GM19395 (cell line): ENCODE measurements at regions not wholly inside any gene's neighbourhood (a gene's known extent, or its start where the extent isn't known, plus 50 kb on each side); places are given as distances from the start of the nearest gene placed in this dataset.

Experiments
- ATAC-seq: cut with Tn5 transposase; IDR thresholded peaks from one replicate; pipeline ENCODE4 v1.9.1; 2021; ENCODE audit warnings: mild to moderate bottlenecking, moderate library complexity; ENCODE audit not compliant: unreplicated experiment

DNA sequence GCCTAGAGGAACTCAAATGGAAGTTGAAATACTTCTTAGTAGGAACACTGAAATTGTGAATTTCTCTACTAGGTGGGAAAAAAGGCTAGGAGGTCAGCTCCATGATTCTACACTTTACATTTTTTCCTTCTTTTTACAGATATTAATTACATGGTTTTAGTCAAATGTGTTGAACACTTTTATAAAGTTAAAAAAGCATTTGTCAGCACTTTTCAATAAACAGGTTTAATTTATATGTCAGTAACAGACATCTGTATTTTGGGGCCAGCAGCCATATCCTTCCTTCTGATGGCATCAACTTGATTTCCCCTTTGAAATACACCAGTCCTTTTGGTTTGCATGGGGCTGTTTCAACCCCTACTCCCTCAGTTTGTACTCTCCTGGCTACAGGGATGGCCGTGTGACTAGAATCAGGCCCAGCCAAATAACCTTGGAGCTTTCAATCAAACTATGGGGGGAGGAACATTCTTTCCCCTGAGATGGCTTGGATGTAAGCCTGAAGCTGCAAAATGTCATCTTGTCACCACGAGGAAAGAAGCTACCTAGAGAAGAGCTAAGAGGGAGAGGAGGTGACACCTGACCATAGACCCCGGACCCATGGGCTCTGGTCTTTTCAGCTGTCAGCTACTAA, 171.0 kb upstream of the NEBL start:
- no peak for ATAC-seq

- no peak for ATAC-seq
Observed at GRCh38 chr10:21065621-21066248, 168.6 kb upstream of the NEBL start.

GRCh38 chr10:21061982-21062381, 164.9 kb upstream of the NEBL start:
- ATAC-seq, result no peak

DNA sequence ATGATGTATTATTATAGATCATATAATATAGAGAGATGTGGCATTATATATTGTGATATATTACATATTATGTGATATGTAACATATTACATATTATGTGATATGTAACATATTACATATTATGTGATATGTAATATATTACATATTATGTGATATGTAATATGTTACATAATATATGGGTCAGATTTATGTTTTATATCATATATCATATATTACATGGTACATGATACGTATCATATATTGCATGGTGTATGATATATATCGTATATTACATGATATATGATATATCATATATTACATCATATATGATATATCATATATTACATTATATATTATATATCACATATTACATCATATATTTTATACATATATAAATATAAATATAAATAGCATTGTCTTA, 164.1 kb upstream of the NEBL start:
- no peak for ATAC-seq

GRCh38 chr10:21060626-21061025, 163.5 kb upstream of the NEBL start:
- no peak for ATAC-seq

DNA sequence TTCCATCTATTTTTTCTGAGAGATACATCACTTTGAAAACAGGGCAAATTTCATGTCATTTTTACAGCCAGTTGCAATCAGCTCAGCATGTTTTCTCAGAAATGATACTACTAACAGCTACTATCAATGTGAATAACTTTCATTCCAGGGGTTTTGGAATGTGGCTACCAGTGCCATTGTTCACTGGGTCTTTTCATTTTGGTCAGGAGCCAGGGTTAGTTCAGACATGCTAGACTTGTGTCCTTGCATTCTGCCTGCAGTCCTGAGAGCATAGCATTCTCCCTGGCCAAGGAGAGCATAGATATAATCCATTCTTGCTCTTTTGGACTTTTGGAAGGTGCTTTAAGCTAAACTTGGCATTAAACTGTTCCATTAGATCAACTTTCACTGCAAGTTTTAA, 160.9 kb upstream of the NEBL start:
- ATAC-seq, result no peak

DNA sequence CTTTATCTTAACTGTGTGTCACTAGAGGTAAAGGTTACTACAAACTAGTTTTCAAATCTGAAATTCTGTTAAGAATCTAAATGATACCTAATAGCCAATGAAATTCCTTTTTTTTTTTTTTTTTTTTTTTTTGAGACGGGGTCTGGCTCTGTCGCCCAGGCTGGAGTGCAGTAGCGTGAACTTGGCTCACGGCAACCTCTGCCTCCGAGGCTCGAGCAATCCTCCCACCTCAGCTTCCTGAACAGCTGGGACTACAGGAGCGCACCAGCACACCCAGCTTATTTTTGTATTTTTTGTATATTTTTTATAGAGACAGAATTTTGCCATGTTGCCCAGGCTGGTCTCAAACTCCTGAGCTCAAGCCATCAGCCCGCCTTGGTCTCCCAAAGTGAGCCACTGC, 160.3 kb upstream of the NEBL start:
- no peak for ATAC-seq

DNA sequence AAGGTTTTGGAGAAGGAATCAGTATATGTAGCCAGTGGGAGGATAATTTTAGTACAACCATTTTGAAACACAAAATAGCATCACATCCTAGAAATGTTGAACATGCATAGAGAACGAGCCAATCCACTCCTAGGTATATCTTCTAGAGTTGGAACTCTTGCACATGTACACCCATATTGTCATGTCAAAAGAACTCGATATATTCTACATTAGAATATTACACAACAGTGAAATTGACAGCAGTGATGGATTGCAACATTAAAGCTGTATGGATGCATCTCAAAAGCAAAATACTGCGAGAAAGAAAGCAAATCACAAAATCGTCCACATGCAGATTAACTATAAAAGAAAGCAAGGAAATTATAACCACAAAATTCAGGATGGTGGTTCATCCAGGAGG, 159.3 kb upstream of the NEBL start:
- ATAC-seq, result no peak

DNA sequence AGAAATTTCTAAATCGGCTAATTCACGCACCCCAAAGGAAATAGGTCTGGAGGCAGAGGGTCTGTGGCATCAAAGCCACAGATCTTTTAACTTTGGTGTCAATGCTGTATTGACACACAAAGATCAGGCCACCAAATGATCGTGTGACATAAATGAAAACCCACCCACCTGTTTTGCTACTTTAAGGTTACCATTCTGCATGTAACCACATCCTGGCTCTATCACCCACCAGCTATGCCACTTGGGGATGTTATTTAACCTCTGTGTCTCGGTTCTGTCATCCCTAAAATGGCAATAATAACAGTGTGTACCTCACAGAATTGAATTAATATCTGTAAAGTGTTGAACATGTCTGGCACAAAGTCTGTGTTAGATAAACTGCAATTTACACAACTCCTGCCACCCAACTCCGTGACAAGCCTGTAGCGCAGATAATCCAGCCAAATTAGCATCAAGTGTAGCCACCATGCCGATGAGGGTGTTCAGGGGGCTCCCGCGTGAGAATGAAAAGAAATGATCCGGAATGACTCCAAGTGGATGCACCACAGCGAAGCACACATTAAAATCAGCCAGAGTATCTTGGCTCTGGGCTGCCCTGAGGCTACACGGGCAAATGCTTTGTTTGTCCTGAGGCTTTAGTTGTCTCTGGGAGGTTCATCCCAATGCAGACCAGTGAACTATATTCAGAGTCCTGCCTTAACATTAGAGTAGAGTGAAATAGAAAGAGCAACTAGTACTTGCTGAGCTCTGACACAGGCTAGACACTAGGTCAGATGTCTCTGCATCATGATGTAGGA, 158.4 kb upstream of the NEBL start:
- ATAC-seq, result no peak

DNA sequence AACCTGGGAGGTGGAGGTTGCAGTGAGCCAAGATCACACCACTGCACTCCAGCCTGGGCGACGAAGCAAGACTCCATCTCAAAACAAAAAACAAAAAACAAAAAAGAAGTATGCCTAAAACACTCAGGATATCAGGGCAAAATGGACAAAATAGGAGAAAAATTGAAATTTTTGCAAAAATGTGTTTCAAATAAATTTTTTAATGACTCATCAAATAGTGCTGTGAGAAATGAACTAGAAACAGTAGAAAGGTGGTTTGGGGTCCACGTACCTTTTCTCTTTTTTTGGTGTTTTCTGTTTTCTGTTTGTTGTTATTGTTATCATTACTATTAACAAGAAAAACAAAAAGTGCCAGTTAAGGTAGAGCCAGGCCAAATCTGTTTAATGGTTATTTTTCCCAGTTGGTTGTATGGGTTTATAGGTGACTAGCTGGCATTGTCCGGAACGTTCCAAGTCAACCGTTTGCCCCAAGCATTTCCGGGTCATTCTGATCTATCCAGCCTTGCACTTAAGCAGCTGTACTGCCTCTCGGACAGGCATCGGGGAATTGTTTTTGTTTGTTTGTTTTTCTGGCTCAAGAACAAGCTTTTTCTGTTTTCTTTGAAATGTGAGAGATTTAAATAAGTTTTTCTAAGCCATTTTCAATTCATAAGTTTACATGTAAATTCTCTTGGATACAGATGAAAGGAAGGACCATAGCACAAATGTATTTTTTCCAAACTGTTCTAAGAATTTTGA, 157.0 kb upstream of the NEBL start:
- no peak for ATAC-seq

- ATAC-seq, result no peak
Observed at GRCh38 chr10:21052709-21053104, 155.6 kb upstream of the NEBL start.

- ATAC-seq, result no peak
Observed at GRCh38 chr10:21052072-21052708, 155.1 kb upstream of the NEBL start.

GRCh38 chr10:21049482-21049881, 152.4 kb upstream of the NEBL start:
- no peak for ATAC-seq

GRCh38 chr10:21048068-21048467, 151.0 kb upstream of the NEBL start:
- ATAC-seq, result no peak

DNA sequence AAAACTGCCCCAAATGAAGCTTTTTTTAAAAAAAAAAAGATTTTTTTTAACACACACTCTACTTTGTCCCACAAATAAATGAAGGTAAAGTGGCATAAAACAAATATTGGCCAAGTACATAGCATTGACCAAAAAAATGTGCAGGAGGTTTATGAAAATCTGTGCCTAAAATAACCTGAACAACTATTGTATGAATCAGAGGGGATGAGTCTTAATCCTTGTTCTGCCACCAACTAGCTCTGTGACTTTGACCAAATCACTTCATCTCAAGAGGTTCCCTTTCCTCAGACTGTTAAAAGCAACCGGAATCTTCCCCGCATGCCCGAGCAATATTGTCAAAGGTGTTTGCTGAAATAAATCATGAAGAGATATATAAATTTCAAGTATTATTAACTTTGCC, 150.4 kb upstream of the NEBL start:
- no peak for ATAC-seq

DNA sequence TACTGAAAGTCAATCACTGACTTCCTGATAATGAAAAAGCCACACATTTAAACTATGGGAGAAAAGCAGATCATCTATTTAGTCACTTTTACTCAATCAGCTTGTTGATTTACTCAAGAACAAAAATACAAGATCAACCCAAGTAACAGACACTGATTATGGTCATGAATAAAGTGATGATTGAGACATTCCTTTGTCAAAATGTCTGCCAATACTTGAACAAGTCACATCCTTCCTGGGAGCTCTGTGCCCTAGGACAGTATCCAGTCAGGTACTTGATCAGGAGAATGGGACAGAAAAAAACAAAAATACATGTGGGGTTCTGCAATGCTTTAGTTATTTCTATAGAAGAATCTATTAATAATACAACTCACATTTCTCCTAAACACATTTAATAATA, 150.0 kb upstream of the NEBL start:
- no peak for ATAC-seq

DNA sequence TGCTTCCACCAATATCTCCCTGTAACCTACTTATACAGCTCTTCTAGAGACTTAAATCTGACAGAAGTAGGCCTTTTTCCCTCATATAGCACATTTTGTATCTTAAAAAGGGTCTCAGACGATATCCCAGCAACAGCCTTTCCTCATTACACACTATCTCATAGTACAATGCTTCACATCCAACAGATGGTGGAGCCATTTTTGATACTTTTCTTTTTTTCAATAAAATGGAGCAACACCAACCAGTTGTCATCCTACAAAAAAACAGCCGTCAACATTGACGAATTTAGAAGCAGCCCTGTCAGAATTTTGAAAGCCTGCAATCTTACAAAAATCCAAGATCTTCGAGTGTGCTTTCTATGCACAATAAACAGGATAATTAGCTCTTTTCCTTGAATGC, 145.9 kb upstream of the NEBL start:
- no peak for ATAC-seq

- no peak for ATAC-seq
Observed at GRCh38 chr10:21042536-21042935, 145.4 kb upstream of the NEBL start.

- ATAC-seq, result no peak
Observed at GRCh38 chr10:21041763-21042458, 144.8 kb upstream of the NEBL start.

DNA sequence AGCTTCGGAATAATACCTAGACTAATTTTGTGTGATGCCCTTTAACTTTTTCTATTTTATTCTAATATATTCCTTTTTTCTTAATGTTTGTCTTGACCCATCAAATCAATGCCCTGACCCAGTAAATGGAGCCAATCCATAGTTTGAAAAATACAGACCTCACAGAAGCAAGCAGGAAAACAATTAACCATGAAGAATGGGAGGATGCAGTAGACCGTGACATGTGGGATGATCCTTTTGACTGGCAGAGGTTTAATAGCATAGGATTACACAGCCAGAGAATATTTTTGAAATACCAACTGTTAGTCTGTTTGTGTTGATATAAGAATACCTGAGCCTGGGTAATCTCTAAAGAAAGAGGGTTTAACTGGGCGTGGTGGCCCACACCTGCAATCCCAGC, 142.6 kb upstream of the NEBL start:
- ATAC-seq, result no peak

DNA sequence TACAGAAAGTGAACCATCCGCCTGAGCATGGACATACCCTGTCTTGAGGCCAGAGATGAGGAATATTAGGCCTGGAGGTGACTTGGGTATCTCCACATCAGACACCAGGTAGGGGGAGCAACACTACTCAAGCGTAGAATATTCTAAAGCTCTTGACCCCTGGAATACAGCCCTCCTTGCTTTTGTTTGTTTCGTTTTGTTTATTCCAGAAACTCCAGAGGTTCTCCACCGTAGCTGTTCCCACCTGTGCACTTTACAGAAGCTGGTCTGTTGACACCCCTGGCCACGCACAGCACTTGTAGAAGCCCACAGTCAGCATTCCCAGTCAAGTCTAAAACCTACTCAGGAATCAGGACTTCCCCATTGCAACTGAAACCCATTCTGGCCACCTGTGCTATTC, 139.6 kb upstream of the NEBL start:
- no peak for ATAC-seq
